GM12892 (cell line): ENCODE measurements at regions not wholly inside any gene's neighbourhood (a gene's known extent, or its start where the extent isn't known, plus 50 kb on each side); places are given as distances from the start of the nearest gene placed in this dataset.
"Not testable (repeated sequence)": the region's sequence is repeated elsewhere in the genome, so short reads cannot be mapped to it uniquely, and the experiment has no call there.

Experiments
- DNase-seq: peaks from one replicate; pipeline ENCODE4 v3.0.0; 2011; ENCODE audit not compliant: insufficient read length
- FAIRE-seq: peaks from 2 replicates; lab custom pipeline; 2011; peaks lifted over from hg19 to GRCh38; lab: Jason Lieb, UNC
- POLR2A ChIP-seq: IDR thresholded peaks from 2 replicates; pipeline ENCODE4 v1.6.1; 2011; ENCODE audit warnings: low read depth, low read length, control low read depth
- POLR2AphosphoS5 ChIP-seq: IDR thresholded peaks from 2 replicates; pipeline ENCODE4 v1.6.1; 2011; ENCODE audit warnings: low read depth, low read length, control low read depth
- TAF1 ChIP-seq: IDR thresholded peaks from 2 replicates; pipeline ENCODE4 v1.6.1; 2011; ENCODE audit warnings: low read depth, mild to moderate bottlenecking, control low read depth, low read length, borderline replicate concordance

- FAIRE-seq, result no peak
- no peak for DNase-seq
- TF ChIP-seq POLR2A (no peak), POLR2AphosphoS5 (no peak), TAF1 (no peak)
Measured at GRCh38 chr15:39244776-39245175, 336.1 kb upstream of the THBS1 start.

GRCh38 chr15:39246523-39246922 lies 334.4 kb upstream of the THBS1 start:
- FAIRE-seq, result no peak
- no peak for TF ChIP-seq POLR2A
- no peak for TF ChIP-seq POLR2AphosphoS5
- no peak for TF ChIP-seq TAF1
- no peak for DNase-seq

GRCh38 chr15:39247574-39247973 lies 333.3 kb upstream of the THBS1 start:
- no peak for TF ChIP-seq POLR2AphosphoS5
- no peak for TF ChIP-seq TAF1
- TF ChIP-seq POLR2A, result no peak
- no peak for FAIRE-seq
- no peak for DNase-seq

- no peak for FAIRE-seq
- no peak for TF ChIP-seq POLR2A
- no peak for TF ChIP-seq TAF1
- TF ChIP-seq POLR2AphosphoS5, result no peak
- no peak for DNase-seq
Measured at GRCh38 chr15:39248204-39248603, 332.7 kb upstream of the THBS1 start.

- no peak for FAIRE-seq
- TF ChIP-seq POLR2A, result no peak
- no peak for TF ChIP-seq TAF1
- no peak for TF ChIP-seq POLR2AphosphoS5
- no peak for DNase-seq
Measured at GRCh38 chr15:39250001-39250400, 330.9 kb upstream of the THBS1 start.

GRCh38 chr15:39250460-39251186 lies 330.3 kb upstream of the THBS1 start:
- DNase-seq, result no peak
- TF ChIP-seq POLR2A, result no peak
- TF ChIP-seq TAF1, result no peak
- no peak for TF ChIP-seq POLR2AphosphoS5
- no peak for FAIRE-seq

- no peak for TF ChIP-seq POLR2AphosphoS5
- no peak for TF ChIP-seq TAF1
- no peak for TF ChIP-seq POLR2A
- no peak for DNase-seq
- FAIRE-seq, result no peak
Measured at GRCh38 chr15:39251413-39252133, 329.3 kb upstream of the THBS1 start.

GRCh38 chr15:39252134-39252470 lies 328.8 kb upstream of the THBS1 start:
- DNase-seq, result no peak
- no peak for TF ChIP-seq TAF1
- no peak for TF ChIP-seq POLR2AphosphoS5
- no peak for TF ChIP-seq POLR2A
- FAIRE-seq, result no peak

- no peak for FAIRE-seq
- TF ChIP-seq TAF1 (no peak), POLR2A (no peak), POLR2AphosphoS5 (no peak)
- DNase-seq, result no peak
Measured at GRCh38 chr15:39253552-39253951, 327.3 kb upstream of the THBS1 start.

GRCh38 chr15:39254181-39254580 lies 326.7 kb upstream of the THBS1 start:
- FAIRE-seq, result no peak
- TF ChIP-seq POLR2A, result no peak
- TF ChIP-seq POLR2AphosphoS5, result no peak
- TF ChIP-seq TAF1, result no peak
- DNase-seq, result no peak

GRCh38 chr15:39255760-39256159 lies 325.1 kb upstream of the THBS1 start:
- DNase-seq (no peak), FAIRE-seq (no peak)
- TF ChIP-seq POLR2AphosphoS5 (no peak), TAF1 (no peak), POLR2A (no peak)

- FAIRE-seq (no peak), DNase-seq (no peak)
- no peak for TF ChIP-seq POLR2AphosphoS5
- no peak for TF ChIP-seq TAF1
- TF ChIP-seq POLR2A, result no peak
Measured at GRCh38 chr15:39260391-39260790, 320.5 kb upstream of the THBS1 start.

- DNase-seq (no peak), FAIRE-seq (no peak)
- TF ChIP-seq TAF1 (no peak), POLR2A (no peak), POLR2AphosphoS5 (no peak)
Measured at GRCh38 chr15:39260791-39261190, 320.1 kb upstream of the THBS1 start.

GRCh38 chr15:39261397-39262183 lies 319.3 kb upstream of the THBS1 start:
- not testable (repeated sequence) for DNase-seq, FAIRE-seq

- not testable (repeated sequence) for DNase-seq, FAIRE-seq
Measured at GRCh38 chr15:39262995-39263772, 317.7 kb upstream of the THBS1 start.
